DOHH2 (cell line): ENCODE measurements at regions not wholly inside any gene's neighbourhood (a gene's known extent, or its start where the extent isn't known, plus 50 kb on each side); places are given as distances from the start of the nearest gene placed in this dataset.

Source experiments
- H3F3A ChIP-seq: fragments of 200-600 bp; sonication (generic), shearing (Covaris generic); 2 replicates; pipeline ENCODE4 v1.6.0; 2016; ENCODE audit warnings: antibody characterized with exemption, mild to moderate bottlenecking; ENCODE audit not compliant: control insufficient read depth, insufficient read depth
- H3K27ac ChIP-seq: fragments of 200-600 bp; sonication (generic); 2 replicates; pipeline ENCODE4 v1.5.1; 2014; ENCODE audit warnings: low read depth, mild to moderate bottlenecking, low read length, moderate library complexity
- H3K27me3 ChIP-seq: fragments of 200-600 bp; sonication (generic); 2 replicates; pipeline ENCODE4 v1.6.1; 2014; ENCODE audit warnings: mild to moderate bottlenecking, low read length, mixed read lengths; ENCODE audit not compliant: control insufficient read depth
- H3K36me3 ChIP-seq: fragments of 200-600 bp; sonication (generic); 2 replicates; pipeline ENCODE4 v1.6.1; 2014; ENCODE audit warnings: mild to moderate bottlenecking, low read length, moderate library complexity, mixed read lengths; ENCODE audit not compliant: control insufficient read depth
- H3K4me1 ChIP-seq: fragments of 200-600 bp; sonication (generic); 2 replicates; pipeline ENCODE4 v1.6.1; 2014; ENCODE audit warnings: mild to moderate bottlenecking, low read length, mixed read lengths; ENCODE audit not compliant: control insufficient read depth
- H3K4me2 ChIP-seq: fragments of 200-600 bp; sonication (generic); 2 replicates; pipeline ENCODE4 v1.6.0; 2014; ENCODE audit warnings: mild to moderate bottlenecking, low read length, moderate library complexity
- H3K4me3 ChIP-seq: fragments of 200-600 bp; sonication (generic); 2 replicates; pipeline ENCODE4 v1.5.1; 2014; ENCODE audit warnings: mild to moderate bottlenecking, low read length, mixed read lengths
- H3K79me2 ChIP-seq: fragments of 200-600 bp; sonication (generic); 2 replicates; pipeline ENCODE4 v1.6.1; 2014; ENCODE audit warnings: mild to moderate bottlenecking, low read length, mixed read lengths; ENCODE audit not compliant: control insufficient read depth
- H3K9me2 ChIP-seq: fragments of 200-600 bp; sonication (generic); replicated peaks from 2 replicates; pipeline ENCODE4 v1.6.1; 2014; ENCODE audit warnings: mild to moderate bottlenecking, low read length, mixed read lengths; ENCODE audit not compliant: control insufficient read depth
- H3K9me3 ChIP-seq: fragments of 200-600 bp; sonication (generic); 2 replicates; pipeline ENCODE4 v1.6.1; 2014; ENCODE audit warnings: antibody characterized with exemption, low read length, mixed read lengths; ENCODE audit not compliant: control insufficient read depth, insufficient read depth
- H4K20me1 ChIP-seq: fragments of 200-600 bp; sonication (generic); 2 replicates; pipeline ENCODE4 v1.6.0; 2014; ENCODE audit warnings: low read depth, mild to moderate bottlenecking, antibody characterized with exemption, low read length, moderate library complexity; ENCODE audit not compliant: control insufficient read depth, insufficient read depth
- EZH2phosphoT487 ChIP-seq: fragments of 200-600 bp; sonication (generic); IDR thresholded peaks from 2 replicates; pipeline ENCODE4 v1.6.1; 2017; ENCODE audit warnings: borderline replicate concordance, mild to moderate bottlenecking, antibody characterized with exemption, low read length, moderate library complexity, mixed read lengths
- TF ChIP-seq, protein P1 (sequence below): fragments of 200-600 bp; sonication (generic); IDR thresholded peaks from one replicate; pipeline ENCODE4 v1.5.1; 2014; ENCODE audit warnings: antibody characterized with exemption, mild to moderate bottlenecking, low read depth, low read length; ENCODE audit not compliant: poor library complexity, severe bottlenecking

DNA sequence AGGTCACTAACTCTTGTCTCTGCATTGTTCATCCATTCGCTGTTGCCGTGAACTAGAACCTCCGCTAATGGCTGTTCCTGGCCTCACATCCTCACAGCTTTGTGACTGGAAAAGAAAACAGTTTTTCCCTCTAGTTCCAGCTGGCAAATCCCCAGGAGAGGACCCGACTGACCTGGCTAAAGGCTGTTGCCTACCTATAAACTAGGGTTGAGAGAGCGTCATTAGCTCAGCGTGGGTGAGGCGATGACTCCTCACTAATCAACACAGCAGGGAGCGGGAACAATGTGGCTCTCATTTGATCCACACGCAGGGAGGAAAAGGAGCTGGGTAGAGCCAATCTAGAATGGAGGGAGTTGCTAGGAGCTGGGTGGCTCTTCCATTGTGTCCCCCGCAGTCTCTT lies 282.1 kb upstream of the IRX5 start:
- H4K20me1 ChIP-seq, result no peaks in the 10 kb centered on the region
- H3K4me2 ChIP-seq, result no peak overlapping the region
- H3K27ac ChIP-seq, result no peak overlapping the region
- no peaks in the 10 kb centered on the region for H3K27me3 ChIP-seq
- H3F3A ChIP-seq, result no peaks in the 10 kb centered on the region
- no peak overlapping the region for H3K4me3 ChIP-seq
- H3K36me3 ChIP-seq, result no peaks in the 10 kb centered on the region
- TF ChIP-seq, protein P1, sequence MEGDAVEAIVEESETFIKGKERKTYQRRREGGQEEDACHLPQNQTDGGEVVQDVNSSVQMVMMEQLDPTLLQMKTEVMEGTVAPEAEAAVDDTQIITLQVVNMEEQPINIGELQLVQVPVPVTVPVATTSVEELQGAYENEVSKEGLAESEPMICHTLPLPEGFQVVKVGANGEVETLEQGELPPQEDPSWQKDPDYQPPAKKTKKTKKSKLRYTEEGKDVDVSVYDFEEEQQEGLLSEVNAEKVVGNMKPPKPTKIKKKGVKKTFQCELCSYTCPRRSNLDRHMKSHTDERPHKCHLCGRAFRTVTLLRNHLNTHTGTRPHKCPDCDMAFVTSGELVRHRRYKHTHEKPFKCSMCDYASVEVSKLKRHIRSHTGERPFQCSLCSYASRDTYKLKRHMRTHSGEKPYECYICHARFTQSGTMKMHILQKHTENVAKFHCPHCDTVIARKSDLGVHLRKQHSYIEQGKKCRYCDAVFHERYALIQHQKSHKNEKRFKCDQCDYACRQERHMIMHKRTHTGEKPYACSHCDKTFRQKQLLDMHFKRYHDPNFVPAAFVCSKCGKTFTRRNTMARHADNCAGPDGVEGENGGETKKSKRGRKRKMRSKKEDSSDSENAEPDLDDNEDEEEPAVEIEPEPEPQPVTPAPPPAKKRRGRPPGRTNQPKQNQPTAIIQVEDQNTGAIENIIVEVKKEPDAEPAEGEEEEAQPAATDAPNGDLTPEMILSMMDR, result no peak
- TF ChIP-seq EZH2phosphoT487, result no peak
- no peaks in the 10 kb centered on the region for H3K9me2 ChIP-seq
- no peaks in the 10 kb centered on the region for H3K79me2 ChIP-seq
- no peaks in the 10 kb centered on the region for H3K4me1 ChIP-seq
- no peaks in the 10 kb centered on the region for H3K9me3 ChIP-seq

DNA sequence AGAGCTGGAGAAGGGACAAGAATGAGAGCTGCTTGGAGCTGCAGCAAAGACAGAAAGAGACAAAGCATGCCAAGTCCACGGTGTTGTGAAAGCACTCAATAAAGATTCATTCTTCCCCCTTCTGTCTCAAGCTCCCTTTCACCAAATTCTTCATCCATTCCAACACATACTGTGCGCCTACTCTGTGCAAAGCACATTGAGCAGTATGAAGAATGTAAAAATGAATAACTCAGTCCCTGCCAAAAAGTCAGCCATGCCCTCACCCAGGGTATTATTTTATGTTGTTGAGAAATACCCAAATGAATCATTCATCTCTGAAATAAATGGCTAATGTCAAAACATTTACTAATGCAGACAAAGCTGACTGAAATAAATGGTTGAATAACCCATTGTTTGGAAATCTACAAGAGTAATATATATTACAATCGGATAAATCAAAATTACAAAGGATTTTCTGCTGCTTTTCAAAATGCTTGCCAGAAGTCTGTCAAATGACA lies 282.9 kb upstream of the IRX5 start:
- H4K20me1 ChIP-seq, result no peaks in the 10 kb centered on the region
- no peaks in the 10 kb centered on the region for H3K79me2 ChIP-seq
- H3K9me3 ChIP-seq, result no peaks in the 10 kb centered on the region
- H3K4me1 ChIP-seq, result no peaks in the 10 kb centered on the region
- H3K36me3 ChIP-seq, result no peaks in the 10 kb centered on the region
- TF ChIP-seq, protein P1, result no peak
- H3K4me3 ChIP-seq, result no peak overlapping the region
- no peak overlapping the region for H3K4me2 ChIP-seq
- no peaks in the 10 kb centered on the region for H3K9me2 ChIP-seq
- no peak overlapping the region for H3K27ac ChIP-seq
- no peaks in the 10 kb centered on the region for H3K27me3 ChIP-seq
- H3F3A ChIP-seq, result no peaks in the 10 kb centered on the region

DNA sequence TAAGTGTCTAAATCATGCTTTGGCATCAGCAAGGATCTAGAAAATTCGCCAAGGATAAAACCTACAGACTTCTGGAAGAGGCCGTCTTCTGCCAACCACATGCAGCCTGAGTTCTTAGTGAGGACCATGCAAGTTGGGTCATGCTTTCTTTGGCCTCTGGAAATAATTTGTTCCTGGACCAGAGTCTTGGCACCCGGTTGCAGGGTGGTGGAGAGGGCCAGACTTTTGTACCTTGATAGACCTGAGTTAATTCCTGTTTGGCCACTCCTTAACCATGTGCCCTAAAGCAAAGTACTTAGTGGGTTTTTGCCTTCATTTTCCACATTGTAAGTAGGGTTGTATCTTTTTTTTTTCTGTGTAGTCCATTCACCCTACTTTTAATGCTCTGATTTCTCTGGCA lies 283.4 kb upstream of the IRX5 start:
- Histone ChIP-seq H3K9me2 (no peaks in the 10 kb centered on the region), H3K9me3 (no peaks in the 10 kb centered on the region), H3K27ac (no peak overlapping the region), H3K4me2 (no peak overlapping the region), H3K27me3 (no peaks in the 10 kb centered on the region), H3K79me2 (no peaks in the 10 kb centered on the region), H4K20me1 (no peaks in the 10 kb centered on the region), H3K4me1 (no peaks in the 10 kb centered on the region), H3K36me3 (no peaks in the 10 kb centered on the region), H3K4me3 (no peak overlapping the region), H3F3A (no peaks in the 10 kb centered on the region)
- TF ChIP-seq, protein P1, result no peak
- no peak for TF ChIP-seq EZH2phosphoT487

DNA sequence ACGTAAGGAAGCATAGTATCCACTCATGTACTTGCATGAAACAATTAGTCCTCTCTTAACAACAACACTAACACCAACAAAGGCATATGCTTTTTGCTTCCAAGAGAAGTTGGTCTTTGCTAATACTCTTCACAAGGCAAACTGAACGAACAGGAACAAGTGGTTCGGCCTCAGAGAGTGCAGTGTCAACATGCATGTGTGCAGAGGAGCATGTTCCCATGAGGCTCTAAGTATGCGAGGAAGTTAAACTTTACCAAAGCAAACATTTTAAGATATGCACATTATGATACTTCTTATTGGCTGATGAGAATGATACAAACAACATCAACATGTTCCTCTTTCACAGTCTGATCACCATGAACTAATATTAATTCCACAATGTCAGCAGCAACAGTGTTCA lies 285.3 kb upstream of the IRX5 start:
- H3F3A ChIP-seq, result no peaks in the 10 kb centered on the region
- H3K36me3 ChIP-seq, result no peaks in the 10 kb centered on the region
- no peaks in the 10 kb centered on the region for H3K9me2 ChIP-seq
- no peaks in the 10 kb centered on the region for H4K20me1 ChIP-seq
- no peaks in the 10 kb centered on the region for H3K79me2 ChIP-seq
- H3K27ac ChIP-seq, result no peak overlapping the region
- no peak for TF ChIP-seq EZH2phosphoT487
- TF ChIP-seq, protein P1, result no peak
- H3K4me3 ChIP-seq, result no peak overlapping the region
- no peaks in the 10 kb centered on the region for H3K27me3 ChIP-seq
- H3K9me3 ChIP-seq, result no peaks in the 10 kb centered on the region
- no peak overlapping the region for H3K4me2 ChIP-seq
- no peaks in the 10 kb centered on the region for H3K4me1 ChIP-seq
